H9 (cell line): ENCODE measurements at regions not wholly inside any gene's neighbourhood (a gene's known extent, or its start where the extent isn't known, plus 50 kb on each side); places are given as distances from the start of the nearest gene placed in this dataset.
"Not testable (repeated sequence)": the region's sequence is repeated elsewhere in the genome, so short reads cannot be mapped to it uniquely, and the experiment has no call there.

ENCODE experiments used
- DNase-seq: peaks from one replicate; pipeline ENCODE4 v3.0.0-alpha.2; 2017
- H2AFZ ChIP-seq: one replicate; pipeline ENCODE4 v1.6.1; 2013; ENCODE audit warnings: mild to moderate bottlenecking, low read length, control low read depth, moderate library complexity
- H2AK5ac ChIP-seq: 2 replicates; pipeline ENCODE4 v1.6.1; 2013; ENCODE audit warnings: low read length, control low read depth, mixed read lengths; ENCODE audit not compliant: insufficient read length
- H2BK120ac ChIP-seq: one replicate; pipeline ENCODE4 v1.6.1; 2013; ENCODE audit warnings: low read depth, mild to moderate bottlenecking, low read length, control low read depth, inconsistent platforms; ENCODE audit not compliant: poor library complexity, severe bottlenecking
- H2BK12ac ChIP-seq: 2 replicates; pipeline ENCODE4 v1.6.1; 2013; ENCODE audit warnings: low read length, control low read depth, mixed read lengths, low read depth; ENCODE audit not compliant: insufficient read length
- H2BK15ac ChIP-seq: 2 replicates; pipeline ENCODE4 v1.6.1; 2013; ENCODE audit warnings: low read depth, low read length, control low read depth
- H2BK20ac ChIP-seq: one replicate; pipeline ENCODE4 v1.6.1; 2013; ENCODE audit warnings: low read depth, mild to moderate bottlenecking, low read length, control low read depth, inconsistent platforms; ENCODE audit not compliant: poor library complexity, severe bottlenecking
- H2BK5ac ChIP-seq: 2 replicates; pipeline ENCODE4 v1.6.1; 2013; ENCODE audit warnings: low read length, control low read depth, mixed read lengths; ENCODE audit not compliant: insufficient read length
- H3K14ac ChIP-seq: 2 replicates; pipeline ENCODE4 v1.6.1; 2013; ENCODE audit warnings: low read length, control low read depth; ENCODE audit not compliant: insufficient read depth
- H3K18ac ChIP-seq: 2 replicates; pipeline ENCODE4 v1.6.1; 2013; ENCODE audit warnings: low read depth, mild to moderate bottlenecking, mixed read lengths, low read length, control low read depth; ENCODE audit not compliant: insufficient read length
- H3K23ac ChIP-seq: 2 replicates; pipeline ENCODE4 v1.6.1; 2013; ENCODE audit warnings: low read length, control low read depth, mixed read lengths, low read depth; ENCODE audit not compliant: insufficient read length
- H3K23me2 ChIP-seq: 2 replicates; pipeline ENCODE4 v1.6.1; 2013; ENCODE audit warnings: low read depth, mild to moderate bottlenecking, mixed read lengths, low read length, control low read depth; ENCODE audit not compliant: insufficient read length, poor library complexity, severe bottlenecking
- H3K27ac ChIP-seq: 2 replicates; pipeline ENCODE4 v1.5.1; 2013; ENCODE audit warnings: low read length, control low read depth, mixed read lengths, low read depth; ENCODE audit not compliant: insufficient read length
- H3K27me3 ChIP-seq: 2 replicates; pipeline ENCODE4 v1.6.1; 2013; ENCODE audit warnings: low read length, control low read depth, inconsistent platforms; ENCODE audit not compliant: insufficient read depth
- H3K4ac ChIP-seq: 2 replicates; pipeline ENCODE4 v1.6.1; 2013; ENCODE audit warnings: low read depth, mild to moderate bottlenecking, control low read depth, inconsistent platforms, low read length, moderate library complexity
- H3K4me1 ChIP-seq: 2 replicates; pipeline ENCODE4 v1.6.1; 2013; ENCODE audit warnings: low read length, control low read depth, inconsistent platforms; ENCODE audit not compliant: insufficient read depth
- H3K4me2 ChIP-seq: 2 replicates; pipeline ENCODE4 v1.6.1; 2013; ENCODE audit warnings: low read length, control low read depth, mixed read lengths; ENCODE audit not compliant: insufficient read length, insufficient read depth
- H3K56ac ChIP-seq: 2 replicates; pipeline ENCODE4 v1.6.1; 2013; ENCODE audit warnings: low read depth, mild to moderate bottlenecking, mixed read lengths, low read length, control low read depth; ENCODE audit not compliant: insufficient read length
- H3K79me1 ChIP-seq: 2 replicates; pipeline ENCODE4 v1.6.1; 2013; ENCODE audit warnings: low read depth, mild to moderate bottlenecking, moderate library complexity, low read length, control low read depth, inconsistent platforms; ENCODE audit not compliant: insufficient read depth, poor library complexity, severe bottlenecking
- H3K79me2 ChIP-seq: 2 replicates; pipeline ENCODE4 v1.6.1; 2013; ENCODE audit warnings: low read length, control low read depth, inconsistent platforms; ENCODE audit not compliant: insufficient read depth
- H3K9ac ChIP-seq: 2 replicates; pipeline ENCODE4 v1.6.1; 2013; ENCODE audit warnings: low read length, control low read depth, mixed read lengths; ENCODE audit not compliant: insufficient read length; ENCODE audit errors: extremely low read depth
- H3K9me3 ChIP-seq: one replicate; pipeline ENCODE4 v1.6.1; 2013; ENCODE audit warnings: low read depth, low read length, inconsistent platforms; ENCODE audit not compliant: control insufficient read depth
- H3T11ph ChIP-seq: one replicate; pipeline ENCODE4 v1.6.1; 2013; ENCODE audit warnings: mild to moderate bottlenecking, low read length, control low read depth, inconsistent platforms
- H4K20me1 ChIP-seq: one replicate; pipeline ENCODE4 v1.6.1; 2013; ENCODE audit not compliant: control insufficient read depth, insufficient read length, insufficient read depth
- H4K5ac ChIP-seq: 2 replicates; pipeline ENCODE4 v1.6.1; 2013; ENCODE audit warnings: low read depth, mild to moderate bottlenecking, mixed read lengths, low read length, control low read depth; ENCODE audit not compliant: insufficient read length
- H4K8ac ChIP-seq: replicated peaks from 2 replicates; pipeline ENCODE4 v1.6.1; 2013; ENCODE audit warnings: low read length, control low read depth, mixed read lengths, low read depth; ENCODE audit not compliant: insufficient read length
- H4K91ac ChIP-seq: 2 replicates; pipeline ENCODE4 v1.6.1; 2013; ENCODE audit warnings: low read depth, mild to moderate bottlenecking, moderate library complexity, mixed read lengths, low read length, control low read depth; ENCODE audit not compliant: insufficient read length
- H3K27ac Mint-ChIP-seq, 3 experiments: 2 replicates in 2 of 3; 3 replicates in 1 of 3; pipeline ENCODE4 v1.8.0; 2020 to 2021; ENCODE audit warnings: mixed read lengths in 3 of 3, mild to moderate bottlenecking in 1 of 3, moderate library complexity in 1 of 3
- H3K27me3 Mint-ChIP-seq: 2 replicates; pipeline ENCODE4 v1.8.0; 2021; ENCODE audit warnings: low read depth, mild to moderate bottlenecking, moderate library complexity, mixed read lengths
- H3K36me3 Mint-ChIP-seq, 3 experiments: 2 replicates in 2 of 3; 3 replicates in 1 of 3; pipeline ENCODE4 v1.8.0; 2020 to 2021; ENCODE audit warnings: low read depth in 3 of 3, mixed read lengths in 3 of 3; ENCODE audit not compliant: insufficient read depth in 1 of 3
- H3K4me1 Mint-ChIP-seq, 2 experiments: 2 replicates each; pipeline ENCODE4 v1.8.0; 2020; ENCODE audit warnings: mixed read lengths in 2 of 2
- H3K4me3 Mint-ChIP-seq, 2 experiments: 2 replicates in 1 of 2; 3 replicates in 1 of 2; pipeline ENCODE4 v1.8.0; 2020 to 2021; ENCODE audit warnings: mild to moderate bottlenecking in 2 of 2, mixed read lengths in 2 of 2, moderate library complexity in 1 of 2
- H3K9me3 Mint-ChIP-seq, 2 experiments: 2 replicates in 1 of 2; 3 replicates in 1 of 2; pipeline ENCODE4 v1.8.0; 2020; ENCODE audit warnings: mild to moderate bottlenecking in 2 of 2, mixed read lengths in 2 of 2, moderate library complexity in 1 of 2
- WGBS: extraction: QIAGEN DNeasy Blood & Tissue Kit; methylation state at CpG from one replicate; pipeline ENCODE4 v1.1.7; 2013; ENCODE audit warnings: missing lambda C conversion rate, low lambda C conversion rate, mixed read lengths; ENCODE audit not compliant: insufficient read length; ENCODE audit errors: extremely low coverage; 5-methylcytosine and 5-hydroxymethylcytosine counted together
- TF ChIP-seq, protein P1 (sequence below): fragments of 200-600 bp; sonication (generic); conservative IDR thresholded peaks from 3 replicates; pipeline ENCODE4 v1.8.0; 2021; ENCODE audit warnings: antibody characterized with exemption, mild to moderate bottlenecking

GRCh38 chrX:114272096-114272686, 311.7 kb upstream of the HTR2C start:
- no peak overlapping the region for H3K18ac ChIP-seq
- H3K9me3 Mint-ChIP-seq, result peaks cover 6 to 7% of the 10 kb centered on the region in 2 experiments; a peak in 3 of 5 replicates

DNA sequence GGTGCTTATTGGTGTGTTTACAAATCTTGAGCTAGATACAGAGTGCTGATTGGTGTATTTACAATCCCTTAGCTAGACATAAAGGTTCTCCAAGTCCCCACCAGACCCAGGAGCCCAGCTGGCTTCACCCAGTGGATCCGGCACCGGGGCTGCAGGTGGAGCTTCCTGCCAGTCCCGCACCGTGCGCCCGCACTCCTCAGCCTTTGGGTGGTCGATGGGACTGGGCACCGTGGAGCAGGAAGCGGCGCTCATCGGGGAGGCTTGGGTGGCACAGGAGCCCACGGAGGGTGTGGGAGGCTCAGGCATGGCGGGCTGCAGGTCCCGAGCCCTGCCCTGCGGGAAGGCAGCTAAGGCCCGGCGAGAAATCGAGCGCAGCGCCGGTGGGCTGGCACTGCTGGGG, 313.5 kb upstream of the HTR2C start:
- not testable (repeated sequence) for H3K23me2 ChIP-seq, H3K9ac ChIP-seq, H2AFZ ChIP-seq, H3K27me3 ChIP-seq, H3T11ph ChIP-seq, H3K14ac ChIP-seq, H3K56ac ChIP-seq, H4K20me1 ChIP-seq, DNase-seq, H4K91ac ChIP-seq, H2BK5ac ChIP-seq, H2BK120ac ChIP-seq, H4K5ac ChIP-seq, H3K79me2 ChIP-seq, H3K4me1 ChIP-seq, H3K27me3 Mint-ChIP-seq, H4K8ac ChIP-seq, H3K4ac ChIP-seq, H2AK5ac ChIP-seq, H2BK12ac ChIP-seq, H3K18ac ChIP-seq, H3K27ac Mint-ChIP-seq, H2BK15ac ChIP-seq, H3K4me2 ChIP-seq, H2BK20ac ChIP-seq, H3K23ac ChIP-seq, H3K4me1 Mint-ChIP-seq, H3K9me3 ChIP-seq, H3K9me3 Mint-ChIP-seq, H3K4me3 Mint-ChIP-seq, H3K27ac ChIP-seq, H3K79me1 ChIP-seq
- no CpG with 5 or more reads among the region's 21 CpGs for WGBS
- H3K36me3 Mint-ChIP-seq, result peaks cover 6 to 26% (median 23%) of the 10 kb centered on the region in 3 experiments

More at GRCh38 chrX:114272096-114272686, 311.7 kb upstream of the HTR2C start:
- H2BK12ac ChIP-seq, result no peak overlapping the region
- no peaks in the 10 kb centered on the region for H3K9me3 ChIP-seq
- no peak overlapping the region for H3K9ac ChIP-seq
- H2AK5ac ChIP-seq, result no peak overlapping the region
- H3K4me3 Mint-ChIP-seq, result no peak overlapping the region
- no peak for DNase-seq
- H3K4ac ChIP-seq, result no peak overlapping the region
- no peaks in the 10 kb centered on the region for H3K23me2 ChIP-seq
- H3K27ac ChIP-seq, result no peak overlapping the region
- H3K79me2 ChIP-seq, result no peaks in the 10 kb centered on the region
- H3K4me1 Mint-ChIP-seq, result peaks cover 3 to 5% of the 10 kb centered on the region in 2 experiments; a peak in 1 of 4 replicates
- no peaks in the 10 kb centered on the region for H3K4me1 ChIP-seq
- no peak overlapping the region for H3T11ph ChIP-seq
- H3K27me3 Mint-ChIP-seq, result no peaks in the 10 kb centered on the region
- no peaks in the 10 kb centered on the region for H3K27me3 ChIP-seq
- H3K14ac ChIP-seq, result no peak overlapping the region
- no peak overlapping the region for H2BK15ac ChIP-seq
- H3K36me3 Mint-ChIP-seq, result peaks cover 6 to 26% (median 23%) of the 10 kb centered on the region in 3 experiments
- H3K56ac ChIP-seq, result no peak overlapping the region
- no peak overlapping the region for H4K91ac ChIP-seq
- H3K27ac Mint-ChIP-seq, result no peak overlapping the region
- no peak overlapping the region for H4K8ac ChIP-seq
- no peak overlapping the region for H2BK5ac ChIP-seq
- H2BK120ac ChIP-seq, result no peak overlapping the region
- H3K79me1 ChIP-seq, result no peaks in the 10 kb centered on the region
- TF ChIP-seq, protein P1, sequence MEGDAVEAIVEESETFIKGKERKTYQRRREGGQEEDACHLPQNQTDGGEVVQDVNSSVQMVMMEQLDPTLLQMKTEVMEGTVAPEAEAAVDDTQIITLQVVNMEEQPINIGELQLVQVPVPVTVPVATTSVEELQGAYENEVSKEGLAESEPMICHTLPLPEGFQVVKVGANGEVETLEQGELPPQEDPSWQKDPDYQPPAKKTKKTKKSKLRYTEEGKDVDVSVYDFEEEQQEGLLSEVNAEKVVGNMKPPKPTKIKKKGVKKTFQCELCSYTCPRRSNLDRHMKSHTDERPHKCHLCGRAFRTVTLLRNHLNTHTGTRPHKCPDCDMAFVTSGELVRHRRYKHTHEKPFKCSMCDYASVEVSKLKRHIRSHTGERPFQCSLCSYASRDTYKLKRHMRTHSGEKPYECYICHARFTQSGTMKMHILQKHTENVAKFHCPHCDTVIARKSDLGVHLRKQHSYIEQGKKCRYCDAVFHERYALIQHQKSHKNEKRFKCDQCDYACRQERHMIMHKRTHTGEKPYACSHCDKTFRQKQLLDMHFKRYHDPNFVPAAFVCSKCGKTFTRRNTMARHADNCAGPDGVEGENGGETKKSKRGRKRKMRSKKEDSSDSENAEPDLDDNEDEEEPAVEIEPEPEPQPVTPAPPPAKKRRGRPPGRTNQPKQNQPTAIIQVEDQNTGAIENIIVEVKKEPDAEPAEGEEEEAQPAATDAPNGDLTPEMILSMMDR, result no peak
- H4K20me1 ChIP-seq, result no peaks in the 10 kb centered on the region
- H3K23ac ChIP-seq, result no peak overlapping the region
- H4K5ac ChIP-seq, result no peak overlapping the region
- H3K4me2 ChIP-seq, result no peak overlapping the region
- WGBS, result no CpG with 5 or more reads among the region's 2 CpGs
- H2AFZ ChIP-seq, result no peak overlapping the region
- H2BK20ac ChIP-seq, result no peak overlapping the region
